ENCODE measurements at regions not wholly inside any gene's neighbourhood (a gene's known extent, or its start where the extent isn't known, plus 50 kb on each side); places are given as distances from the start of the nearest gene placed in this dataset.
A peak's percentile ranks its signal among the peaks of the same experiment; 100 is the strongest.

DNA sequence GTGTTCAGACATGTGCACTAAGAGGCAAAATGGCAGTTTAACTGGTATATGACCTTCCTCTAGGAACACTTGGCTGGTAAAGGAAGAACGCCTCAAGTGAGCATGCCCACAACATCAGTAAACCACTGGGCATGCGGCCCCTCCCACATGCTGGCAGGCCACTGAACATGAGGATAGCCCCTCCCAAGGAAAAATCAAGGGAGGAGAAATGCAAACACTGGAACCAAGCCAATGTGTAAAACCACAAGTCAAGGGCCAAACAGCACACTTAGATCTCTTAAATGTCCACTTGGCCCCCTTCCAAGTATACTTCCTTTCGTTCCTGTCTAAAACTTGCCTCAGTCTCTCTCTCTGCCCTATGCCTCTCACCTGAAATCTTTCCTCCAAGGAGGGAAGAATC lies 980.8 kb downstream of the TSN start:
- Histone ChIP-seq H3K4me1 (ENCODE audit: control insufficient read depth in 5 of 5, insufficient read depth in 5 of 5, low read length in 5 of 5) (peaks cover 0 to 10% (median 0%) of the 10 kb centered on the region in 5 donors), H3K4me3 (no peak overlapping the region), H3K27me3 (ENCODE audit: control insufficient read depth in 3 of 3, insufficient read depth in 3 of 3, low read length in 2 of 3) (no peaks in the 10 kb centered on the region), H3K36me3 (ENCODE audit: control insufficient read depth in 4 of 4, insufficient read depth in 4 of 4, low read length in 4 of 4) (no peaks in the 10 kb centered on the region), H3K9me3 (ENCODE audit: control insufficient read depth in 4 of 4, insufficient read depth in 3 of 4, low read length in 3 of 4) (peaks cover 0 to 2% (median 0%) of the 10 kb centered on the region in 4 donors), H3K9ac (ENCODE audit: insufficient read depth in 1 of 2, low read length in 2 of 2) (no peak overlapping the region), H3K27ac (ENCODE audit: low read depth in 1 of 2, low read length in 1 of 2) (no peak overlapping the region)
- no peak for ATAC-seq (ENCODE audit: insufficient read depth, low FRiP score)
- TF ChIP-seq, protein P1, sequence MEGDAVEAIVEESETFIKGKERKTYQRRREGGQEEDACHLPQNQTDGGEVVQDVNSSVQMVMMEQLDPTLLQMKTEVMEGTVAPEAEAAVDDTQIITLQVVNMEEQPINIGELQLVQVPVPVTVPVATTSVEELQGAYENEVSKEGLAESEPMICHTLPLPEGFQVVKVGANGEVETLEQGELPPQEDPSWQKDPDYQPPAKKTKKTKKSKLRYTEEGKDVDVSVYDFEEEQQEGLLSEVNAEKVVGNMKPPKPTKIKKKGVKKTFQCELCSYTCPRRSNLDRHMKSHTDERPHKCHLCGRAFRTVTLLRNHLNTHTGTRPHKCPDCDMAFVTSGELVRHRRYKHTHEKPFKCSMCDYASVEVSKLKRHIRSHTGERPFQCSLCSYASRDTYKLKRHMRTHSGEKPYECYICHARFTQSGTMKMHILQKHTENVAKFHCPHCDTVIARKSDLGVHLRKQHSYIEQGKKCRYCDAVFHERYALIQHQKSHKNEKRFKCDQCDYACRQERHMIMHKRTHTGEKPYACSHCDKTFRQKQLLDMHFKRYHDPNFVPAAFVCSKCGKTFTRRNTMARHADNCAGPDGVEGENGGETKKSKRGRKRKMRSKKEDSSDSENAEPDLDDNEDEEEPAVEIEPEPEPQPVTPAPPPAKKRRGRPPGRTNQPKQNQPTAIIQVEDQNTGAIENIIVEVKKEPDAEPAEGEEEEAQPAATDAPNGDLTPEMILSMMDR (IDR thresholded peaks at IDR 0.05; ENCODE audit: control extremely low read depth, extremely low read depth), result no peak
- 45 to 71% methylated on average over 3 of the region's 3 CpGs for WGBS, 2 donors
- peak in 2 of 3 donors; percentile 23 to 57 for DNase-seq

DNA sequence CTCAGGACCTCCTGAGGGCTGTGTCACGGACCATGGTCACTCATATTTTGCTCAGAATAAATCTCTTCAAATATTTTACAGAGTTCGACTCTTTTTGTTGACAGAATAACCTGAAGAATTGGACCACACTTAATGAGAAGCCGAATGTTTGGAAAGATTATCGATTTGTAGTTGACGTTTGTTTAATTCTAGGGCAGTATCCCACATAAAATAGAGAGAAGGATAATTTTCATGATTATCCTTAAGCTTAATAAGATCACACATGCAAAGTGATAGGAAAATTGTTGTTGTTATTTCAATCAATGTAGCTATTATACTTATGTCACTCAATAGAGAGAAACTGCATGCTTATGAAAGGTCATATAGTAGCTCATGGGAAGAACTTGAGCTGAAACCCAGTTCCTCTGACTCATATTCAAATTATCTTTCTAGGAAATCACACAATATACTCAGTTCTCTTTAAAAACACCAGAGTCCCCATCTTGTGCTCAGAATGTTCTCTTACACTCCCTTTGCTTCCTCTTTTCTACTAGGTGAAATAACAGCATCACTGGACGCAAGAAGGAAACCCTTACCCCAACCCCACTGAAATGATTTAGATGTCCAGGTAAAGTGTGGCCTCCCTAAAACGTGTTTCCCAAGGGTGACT lies 982.1 kb downstream of the TSN start:
- Histone ChIP-seq H3K27ac (ENCODE audit: low read depth in 1 of 2, low read length in 1 of 2) (no peak overlapping the region), H3K4me1 (ENCODE audit: control insufficient read depth in 5 of 5, insufficient read depth in 5 of 5, low read length in 5 of 5) (peaks cover 0 to 10% (median 0%) of the 10 kb centered on the region in 5 donors), H3K9ac (ENCODE audit: insufficient read depth in 1 of 2, low read length in 2 of 2) (no peak overlapping the region), H3K36me3 (ENCODE audit: control insufficient read depth in 4 of 4, insufficient read depth in 4 of 4, low read length in 4 of 4) (no peaks in the 10 kb centered on the region), H3K4me3 (no peak overlapping the region), H3K27me3 (ENCODE audit: control insufficient read depth in 3 of 3, insufficient read depth in 3 of 3, low read length in 2 of 3) (no peaks in the 10 kb centered on the region), H3K9me3 (ENCODE audit: control insufficient read depth in 4 of 4, insufficient read depth in 3 of 4, low read length in 3 of 4) (no peaks in the 10 kb centered on the region)
- DNase-seq, result no peak
- 79 to 83% methylated on average over 7 of the region's 7 CpGs for WGBS, 2 donors
- TF ChIP-seq, protein P1 (IDR thresholded peaks at IDR 0.05; ENCODE audit: control extremely low read depth, extremely low read depth), result no peak
- peak; percentile 78 for ATAC-seq (ENCODE audit: insufficient read depth, low FRiP score)

DNA sequence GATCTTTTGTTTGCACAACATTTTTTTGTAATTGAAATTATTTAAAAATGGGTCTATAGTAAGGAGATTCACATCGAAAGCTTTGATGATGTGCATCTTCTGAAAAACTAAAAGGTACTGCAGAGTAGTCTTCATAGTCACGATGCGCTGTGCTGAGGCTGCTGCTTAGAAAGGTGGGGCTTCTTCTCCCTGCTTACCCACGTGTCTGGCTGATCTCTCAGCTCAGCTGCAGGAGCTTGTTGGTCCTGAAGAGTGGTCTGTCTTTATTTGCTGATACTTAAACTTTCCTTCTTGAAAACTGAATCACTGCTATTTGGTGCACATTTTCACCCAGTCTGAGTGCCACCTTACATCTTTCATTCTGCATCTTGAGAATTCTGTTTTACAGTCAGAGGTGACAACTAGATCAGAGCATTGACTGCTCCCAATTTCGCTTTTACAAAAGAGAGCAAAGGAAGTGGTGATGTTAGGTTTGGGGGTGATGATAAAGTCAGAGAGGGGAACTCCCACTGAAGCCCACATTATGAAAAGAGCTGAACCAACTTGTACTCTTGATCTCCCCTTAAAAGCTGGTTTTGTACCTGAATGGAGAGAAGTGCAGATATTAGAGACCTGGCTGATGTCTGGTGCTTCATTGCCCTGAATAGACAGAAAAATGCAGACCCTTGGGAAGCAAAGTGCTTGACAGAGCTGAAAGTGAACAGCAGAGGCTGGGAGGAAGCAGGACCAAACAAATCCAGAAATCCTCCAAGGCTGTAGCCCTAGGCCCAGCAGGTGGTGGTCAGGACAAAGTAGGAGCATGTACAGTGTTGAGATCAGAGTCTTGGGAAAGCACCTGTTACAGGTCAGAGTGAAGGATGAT lies 984.5 kb downstream of the TSN start:
- ATAC-seq (ENCODE audit: insufficient read depth, low FRiP score), result no peak
- no peaks in the 10 kb centered on the region for H3K36me3 ChIP-seq (ENCODE audit: control insufficient read depth in 4 of 4, insufficient read depth in 4 of 4, low read length in 4 of 4)
- no peak overlapping the region for H3K4me3 ChIP-seq
- TF ChIP-seq, protein P1 (IDR thresholded peaks at IDR 0.05; ENCODE audit: control extremely low read depth, extremely low read depth), result no peak
- H3K9me3 ChIP-seq (ENCODE audit: control insufficient read depth in 4 of 4, insufficient read depth in 3 of 4, low read length in 3 of 4), result no peaks in the 10 kb centered on the region
- H3K27me3 ChIP-seq (ENCODE audit: control insufficient read depth in 3 of 3, insufficient read depth in 3 of 3, low read length in 2 of 3), result no peaks in the 10 kb centered on the region
- DNase-seq, result no peak
- 74 to 81% methylated on average over 5 of the region's 5 CpGs for WGBS, 2 donors
- H3K9ac ChIP-seq (ENCODE audit: insufficient read depth in 1 of 2, low read length in 2 of 2), result no peak overlapping the region
- H3K4me1 ChIP-seq (ENCODE audit: control insufficient read depth in 5 of 5, insufficient read depth in 5 of 5, low read length in 5 of 5), result peaks cover 0 to 5% (median 0%) of the 10 kb centered on the region in 5 donors
- no peak overlapping the region for H3K27ac ChIP-seq (ENCODE audit: low read depth in 1 of 2, low read length in 1 of 2)
